ENCODE measurements at regions not wholly inside any gene's neighbourhood (a gene's known extent, or its start where the extent isn't known, plus 50 kb on each side); places are given as distances from the start of the nearest gene placed in this dataset.
A peak's percentile ranks its signal among the peaks of the same experiment; 100 is the strongest.

- no peaks in the 10 kb centered on the region for H3K9me3 ChIP-seq (ENCODE audit: control insufficient read depth, insufficient read depth, low read length)
- no peaks in the 10 kb centered on the region for H4K20me1 ChIP-seq (ENCODE audit: control insufficient read depth, insufficient read depth, low read depth, low read length)
- peaks cover 17% of the 10 kb centered on the region for H3F3A ChIP-seq (ENCODE audit: control insufficient read depth, insufficient read depth)
- no peak for TF ChIP-seq EZH2phosphoT487 (IDR thresholded peaks at IDR 0.05; ENCODE audit: borderline replicate concordance, low read length)
- TF ChIP-seq, protein P1, sequence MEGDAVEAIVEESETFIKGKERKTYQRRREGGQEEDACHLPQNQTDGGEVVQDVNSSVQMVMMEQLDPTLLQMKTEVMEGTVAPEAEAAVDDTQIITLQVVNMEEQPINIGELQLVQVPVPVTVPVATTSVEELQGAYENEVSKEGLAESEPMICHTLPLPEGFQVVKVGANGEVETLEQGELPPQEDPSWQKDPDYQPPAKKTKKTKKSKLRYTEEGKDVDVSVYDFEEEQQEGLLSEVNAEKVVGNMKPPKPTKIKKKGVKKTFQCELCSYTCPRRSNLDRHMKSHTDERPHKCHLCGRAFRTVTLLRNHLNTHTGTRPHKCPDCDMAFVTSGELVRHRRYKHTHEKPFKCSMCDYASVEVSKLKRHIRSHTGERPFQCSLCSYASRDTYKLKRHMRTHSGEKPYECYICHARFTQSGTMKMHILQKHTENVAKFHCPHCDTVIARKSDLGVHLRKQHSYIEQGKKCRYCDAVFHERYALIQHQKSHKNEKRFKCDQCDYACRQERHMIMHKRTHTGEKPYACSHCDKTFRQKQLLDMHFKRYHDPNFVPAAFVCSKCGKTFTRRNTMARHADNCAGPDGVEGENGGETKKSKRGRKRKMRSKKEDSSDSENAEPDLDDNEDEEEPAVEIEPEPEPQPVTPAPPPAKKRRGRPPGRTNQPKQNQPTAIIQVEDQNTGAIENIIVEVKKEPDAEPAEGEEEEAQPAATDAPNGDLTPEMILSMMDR (IDR thresholded peaks at IDR 0.05; ENCODE audit: low read depth, low read length, poor library complexity, severe bottlenecking): no peak
- peak overlapping the region; percentile 51 for H3K4me3 ChIP-seq (ENCODE audit: low read length)
- peak overlapping the region; percentile 99 for H3K27ac ChIP-seq (ENCODE audit: low read depth, low read length)
- no peaks in the 10 kb centered on the region for H3K27me3 ChIP-seq (ENCODE audit: control insufficient read depth, low read length)
- H3K4me2 ChIP-seq (ENCODE audit: low read length): peak overlapping the region; percentile 63
- H3K36me3 ChIP-seq (ENCODE audit: control insufficient read depth, low read length): peaks cover 21% of the 10 kb centered on the region
- H3K4me1 ChIP-seq (ENCODE audit: control insufficient read depth, low read length): peaks cover 65% of the 10 kb centered on the region
- H3K9me2 ChIP-seq (replicated peaks; ENCODE audit: control insufficient read depth, low read length): no peaks in the 10 kb centered on the region
- no peaks in the 10 kb centered on the region for H3K79me2 ChIP-seq (ENCODE audit: control insufficient read depth, low read length)
Measured at GRCh38 chrX:7261672-7262332, 113.8 kb upstream of the PUDP start.

- Histone ChIP-seq H3K27me3 (ENCODE audit: control insufficient read depth, low read length) (no peaks in the 10 kb centered on the region), H4K20me1 (ENCODE audit: control insufficient read depth, insufficient read depth, low read depth, low read length) (no peaks in the 10 kb centered on the region), H3K4me1 (ENCODE audit: control insufficient read depth, low read length) (peaks cover 19% of the 10 kb centered on the region), H3K36me3 (ENCODE audit: control insufficient read depth, low read length) (peaks cover 30% of the 10 kb centered on the region), H3F3A (ENCODE audit: control insufficient read depth, insufficient read depth) (no peaks in the 10 kb centered on the region), H3K9me2 (replicated peaks; ENCODE audit: control insufficient read depth, low read length) (no peaks in the 10 kb centered on the region), H3K4me2 (ENCODE audit: low read length) (no peak overlapping the region), H3K9me3 (ENCODE audit: control insufficient read depth, insufficient read depth, low read length) (no peaks in the 10 kb centered on the region; the same call in 1 of the 2 replicates), H3K27ac (ENCODE audit: low read depth, low read length) (no peak overlapping the region), H3K79me2 (ENCODE audit: control insufficient read depth, low read length) (peaks cover 2% of the 10 kb centered on the region; the same call in 1 of the 2 replicates), H3K4me3 (ENCODE audit: low read length) (no peak overlapping the region)
- TF ChIP-seq, protein P1 (IDR thresholded peaks at IDR 0.05; ENCODE audit: low read depth, low read length, poor library complexity, severe bottlenecking): no peak
- TF ChIP-seq EZH2phosphoT487 (IDR thresholded peaks at IDR 0.05; ENCODE audit: borderline replicate concordance, low read length): no peak
Measured at GRCh38 chrX:7254144-7254543, 106.2 kb upstream of the PUDP start.

GRCh38 chrX:7253565-7253964 is 105.6 kb upstream of the PUDP start:
- Histone ChIP-seq H3K4me2 (ENCODE audit: low read length) (no peak overlapping the region), H3K9me2 (replicated peaks; ENCODE audit: control insufficient read depth, low read length) (no peaks in the 10 kb centered on the region), H3K36me3 (ENCODE audit: control insufficient read depth, low read length) (peaks cover 27% of the 10 kb centered on the region), H3K27me3 (ENCODE audit: control insufficient read depth, low read length) (no peaks in the 10 kb centered on the region), H3K27ac (ENCODE audit: low read depth, low read length) (no peak overlapping the region), H3K9me3 (ENCODE audit: control insufficient read depth, insufficient read depth, low read length) (no peaks in the 10 kb centered on the region; the same call in 1 of the 2 replicates), H4K20me1 (ENCODE audit: control insufficient read depth, insufficient read depth, low read depth, low read length) (no peaks in the 10 kb centered on the region), H3K4me1 (ENCODE audit: control insufficient read depth, low read length) (peaks cover 13% of the 10 kb centered on the region), H3F3A (ENCODE audit: control insufficient read depth, insufficient read depth) (no peaks in the 10 kb centered on the region), H3K4me3 (ENCODE audit: low read length) (no peak overlapping the region), H3K79me2 (ENCODE audit: control insufficient read depth, low read length) (peaks cover 5% of the 10 kb centered on the region; the same call in 1 of the 2 replicates)
- no peak for TF ChIP-seq EZH2phosphoT487 (IDR thresholded peaks at IDR 0.05; ENCODE audit: borderline replicate concordance, low read length)
- TF ChIP-seq, protein P1 (IDR thresholded peaks at IDR 0.05; ENCODE audit: low read depth, low read length, poor library complexity, severe bottlenecking): no peak

All from DOHH2 (cell line).